Endothelial cell of umbilical vein (primary cell): ENCODE measurements at regions not wholly inside any gene's neighbourhood (a gene's known extent, or its start where the extent isn't known, plus 50 kb on each side); places are given as distances from the start of the nearest gene placed in this dataset.

ENCODE experiments used
- CTCF ChIP-seq, 2 donors: IDR thresholded peaks; 1 replicate in 1 of 2; 2 replicates in 1 of 2; pipeline ENCODE4 v1.5.1; 2011; ENCODE audit warnings: low read length in 2 of 2, mild to moderate bottlenecking in 2 of 2, moderate library complexity in 2 of 2, control low read depth in 1 of 2, inconsistent platforms in 1 of 2, low read depth in 1 of 2; ENCODE audit not compliant: insufficient read depth in 1 of 2; ENCODE audit errors: extremely low read depth in 1 of 2
- EZH2 ChIP-seq: IDR thresholded peaks from 2 replicates; pipeline ENCODE4 v1.6.1; 2012; ENCODE audit warnings: borderline replicate concordance, low read depth, mild to moderate bottlenecking, moderate library complexity, low read length, inconsistent platforms; ENCODE audit not compliant: severe bottlenecking

DNA sequence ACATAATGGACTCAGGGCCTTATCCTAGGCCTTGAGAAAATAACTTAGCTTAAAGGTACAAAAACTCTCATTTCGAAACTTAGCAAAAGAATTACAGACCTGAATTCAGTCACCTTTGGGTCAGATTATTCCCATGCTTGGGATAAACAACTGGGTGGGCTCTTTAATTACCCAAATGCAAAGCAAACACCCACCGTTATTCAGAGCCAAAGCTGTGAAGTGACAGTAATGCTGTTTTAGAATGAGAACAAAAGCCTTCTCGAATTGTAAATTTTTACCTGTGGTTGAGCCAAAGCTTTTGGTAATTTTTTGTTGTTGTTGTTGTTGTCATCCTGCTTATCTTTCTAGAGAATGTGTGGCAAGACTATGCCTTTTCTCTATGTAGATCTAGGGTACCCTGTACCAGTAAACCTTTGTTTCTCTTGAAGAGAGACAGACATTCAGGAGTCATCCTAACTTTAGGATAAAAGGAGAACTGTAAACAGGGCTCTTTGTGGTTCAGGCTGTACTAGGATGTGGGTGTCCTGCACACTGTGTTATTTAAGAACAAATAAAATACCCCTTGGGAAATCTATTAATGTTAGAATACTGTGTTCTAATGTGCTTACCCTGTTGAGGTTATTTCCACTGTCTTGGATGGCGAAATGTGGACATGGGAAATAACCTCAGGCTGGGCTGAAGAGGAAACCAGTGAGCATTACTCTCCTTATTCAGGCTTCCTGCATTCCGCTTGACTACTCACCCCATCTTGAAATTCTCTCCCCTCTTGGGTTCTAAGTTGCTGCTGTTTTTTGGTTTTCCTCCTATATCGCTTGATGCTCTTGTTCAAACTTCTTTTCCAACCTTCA lies 480.7 kb downstream of the CD83 start:
- no peak for TF ChIP-seq CTCF (IDR thresholded peaks at IDR 0.05; ENCODE audit: extremely low read depth in 1 of 2, insufficient read depth in 1 of 2, low read depth in 1 of 2, low read length in 2 of 2)
- no peak for TF ChIP-seq EZH2
